Stimulated activated CD4-positive, alpha-beta T cell treated with anti-CD3 and anti-CD28 coated beads, TNF-alpha, amount 100 ng/mL, for 48 hours (primary cell): ENCODE measurements at regions not wholly inside any gene's neighbourhood (a gene's known extent, or its start where the extent isn't known, plus 50 kb on each side); places are given as distances from the start of the nearest gene placed in this dataset.

Experiments
- DNase-seq, 3 donors: peaks; one replicate each; pipeline ENCODE4 v3.0.0-alpha.2; 2020; ENCODE audit warnings: low read depth in 3 of 3

DNA sequence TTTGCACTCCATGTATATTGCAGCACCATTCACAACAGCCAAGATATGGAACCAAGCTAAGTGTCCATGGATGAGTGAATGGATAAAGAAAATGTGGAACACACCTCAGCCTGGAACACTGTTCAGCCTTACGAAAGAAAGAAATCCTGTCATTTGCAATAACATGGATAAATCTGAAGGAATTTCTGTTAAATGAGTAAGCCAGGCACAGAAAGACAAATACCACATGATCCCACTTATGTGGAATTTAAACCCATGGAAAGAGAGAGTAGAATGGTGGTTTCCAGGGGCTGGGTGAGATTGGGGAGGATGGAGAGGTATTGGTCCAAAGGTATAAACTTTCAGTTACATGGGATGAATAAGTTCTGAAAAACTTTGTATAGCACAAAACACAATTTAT is 228.9 kb upstream of the CD180 start:
- DNase-seq, result no peak

- DNase-seq, result no peak
Observed at GRCh38 chr5:67417839-67418238, 221.2 kb upstream of the CD180 start.

- DNase-seq, result no peak
Observed at GRCh38 chr5:67416986-67417385, 220.4 kb upstream of the CD180 start.

- no peak for DNase-seq
Observed at GRCh38 chr5:67416133-67416937, 219.7 kb upstream of the CD180 start.

- DNase-seq, result no peak
Observed at GRCh38 chr5:67414712-67415111, 218.1 kb upstream of the CD180 start.

DNA sequence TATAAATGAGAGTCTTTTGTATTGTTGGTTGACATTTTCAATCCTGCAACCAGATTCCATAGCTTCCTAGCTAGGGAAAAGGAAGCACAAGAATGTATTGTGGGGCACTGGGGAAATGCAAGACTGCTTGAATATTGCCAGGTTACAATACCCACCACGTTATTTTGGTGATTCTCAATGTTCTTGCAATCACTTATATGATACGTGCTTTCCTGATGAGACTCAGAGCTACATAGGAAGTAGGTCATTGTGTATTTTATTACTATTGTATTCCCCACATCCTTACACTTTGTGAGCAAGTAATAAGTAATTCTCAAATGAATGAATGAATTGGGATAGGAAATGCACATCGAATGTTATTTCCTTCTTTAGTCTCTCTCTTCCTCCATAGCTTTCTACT is 217.1 kb upstream of the CD180 start:
- no peak for DNase-seq

- DNase-seq, result no peak
Observed at GRCh38 chr5:67409126-67409777, 212.7 kb upstream of the CD180 start.

DNA sequence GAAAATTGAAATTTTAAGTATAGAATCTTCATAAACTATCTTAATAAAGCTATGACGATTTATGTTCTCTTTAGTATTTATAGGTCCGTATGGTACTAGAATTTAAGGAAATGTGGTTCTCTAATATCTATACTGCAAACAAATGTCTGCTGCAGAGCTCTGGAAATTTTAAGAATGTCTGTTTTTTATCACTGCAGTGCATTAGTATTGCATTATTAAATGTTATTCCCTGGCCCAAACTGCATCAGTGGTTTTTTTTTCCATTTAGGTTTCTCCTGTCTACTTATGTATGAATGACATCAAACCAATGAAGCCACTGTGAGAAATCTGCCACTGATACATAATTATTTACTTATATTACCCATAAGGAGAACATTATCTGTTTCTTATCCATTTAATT is 211.4 kb upstream of the CD180 start:
- DNase-seq, result no peak

- no peak for DNase-seq
Observed at GRCh38 chr5:67405755-67406154, 209.2 kb upstream of the CD180 start.

DNA sequence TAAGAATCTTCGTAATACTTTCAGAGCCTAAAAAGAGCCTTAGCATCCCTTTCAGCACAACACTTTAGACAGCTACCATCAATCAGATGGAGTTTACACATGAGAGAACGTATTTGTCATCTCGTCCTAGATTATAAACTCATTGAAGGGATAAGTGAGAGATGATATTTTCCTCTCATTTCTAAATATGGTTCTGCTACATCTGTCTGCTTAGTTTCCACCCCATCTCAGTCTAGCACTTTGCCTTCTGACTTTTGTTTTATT is 208.4 kb upstream of the CD180 start:
- no peak for DNase-seq

GRCh38 chr5:67404256-67405100 is 207.9 kb upstream of the CD180 start:
- DNase-seq, result no peak

DNA sequence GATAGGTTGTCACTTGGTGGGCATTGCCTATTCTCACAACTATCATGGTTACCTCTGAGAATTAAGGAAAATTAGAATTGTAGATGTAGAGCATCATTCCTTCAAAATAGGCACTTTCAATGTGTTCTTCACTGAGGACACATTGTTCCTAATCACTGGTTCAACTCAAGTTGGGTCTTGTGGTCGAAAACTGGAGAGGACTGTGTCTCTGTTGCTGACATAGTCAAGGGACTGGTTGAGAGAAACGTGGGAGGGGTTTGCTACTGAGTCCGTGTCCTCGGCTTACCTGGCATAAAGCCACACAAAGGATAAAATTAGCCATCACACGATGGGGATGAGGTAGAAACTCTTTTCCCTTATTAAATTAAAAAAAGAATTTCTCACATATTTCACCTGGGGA is 205.9 kb upstream of the CD180 start:
- DNase-seq, result no peak

DNA sequence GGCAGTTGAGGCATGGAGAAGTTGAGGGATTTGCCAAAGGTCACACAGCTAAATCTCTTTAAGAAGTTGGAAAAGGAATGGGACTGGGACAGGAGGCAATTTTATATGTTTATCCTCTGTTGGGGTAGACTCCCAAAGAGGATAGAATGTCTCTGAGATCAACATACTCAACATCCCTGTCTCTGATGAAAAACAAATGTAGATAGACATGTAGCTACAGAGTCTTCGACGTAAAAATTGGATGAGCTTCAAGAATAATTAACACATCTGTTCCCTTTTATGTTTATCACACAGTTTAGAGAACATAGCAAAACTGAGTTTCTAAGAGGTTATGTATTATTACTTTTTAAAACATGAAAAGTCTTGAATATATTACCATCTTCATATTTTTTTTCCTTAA is 204.6 kb upstream of the CD180 start:
- no peak for DNase-seq

DNA sequence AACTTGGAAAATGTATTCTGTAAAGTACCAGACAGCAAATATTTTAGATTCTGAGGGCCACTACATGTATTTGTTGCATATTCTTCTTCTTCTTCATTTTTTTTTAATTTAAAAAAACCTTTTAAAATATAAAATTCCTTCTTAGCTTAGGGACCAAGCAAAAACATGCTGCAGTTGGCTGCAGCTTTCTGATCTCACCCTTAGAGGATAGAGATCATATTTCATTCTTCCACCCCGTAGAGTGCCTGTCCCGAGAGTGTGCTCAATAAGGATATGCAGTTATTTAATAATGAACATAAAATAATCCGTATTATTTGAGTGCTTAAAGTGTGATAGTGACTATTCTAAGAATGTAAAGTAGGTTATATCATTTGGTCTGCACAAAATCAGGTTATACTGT is 204.2 kb upstream of the CD180 start:
- DNase-seq, result no peak

DNA sequence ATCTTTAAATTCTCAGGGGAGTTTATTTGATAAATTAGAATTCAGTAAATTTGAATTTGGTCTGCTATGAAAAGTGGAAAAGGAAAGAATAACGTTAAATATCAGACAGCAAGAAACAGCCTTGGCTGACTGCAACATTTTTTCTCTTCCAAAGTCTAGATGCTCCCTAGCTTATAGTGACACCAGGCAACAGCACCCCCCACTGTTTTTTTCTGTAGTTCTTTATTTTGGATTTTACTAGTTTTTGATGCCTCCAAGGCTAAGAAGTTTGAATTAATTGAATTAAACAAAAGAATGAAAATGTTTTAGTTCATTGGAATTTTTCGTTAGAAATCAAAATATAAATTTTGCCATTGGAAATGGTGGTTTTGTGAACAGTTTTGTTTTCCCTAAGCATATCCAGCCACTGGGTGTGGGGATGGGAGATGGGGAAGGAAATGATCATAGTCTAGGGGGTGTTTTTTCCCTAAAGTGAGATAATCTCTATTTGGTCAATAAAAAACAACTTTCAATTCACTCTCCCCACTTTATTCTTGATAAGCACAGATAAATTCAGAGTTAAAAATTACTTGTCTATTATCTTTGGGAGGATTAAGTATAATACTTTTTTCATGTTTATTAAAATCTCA is 199.3 kb upstream of the CD180 start:
- DNase-seq, result no peak

DNA sequence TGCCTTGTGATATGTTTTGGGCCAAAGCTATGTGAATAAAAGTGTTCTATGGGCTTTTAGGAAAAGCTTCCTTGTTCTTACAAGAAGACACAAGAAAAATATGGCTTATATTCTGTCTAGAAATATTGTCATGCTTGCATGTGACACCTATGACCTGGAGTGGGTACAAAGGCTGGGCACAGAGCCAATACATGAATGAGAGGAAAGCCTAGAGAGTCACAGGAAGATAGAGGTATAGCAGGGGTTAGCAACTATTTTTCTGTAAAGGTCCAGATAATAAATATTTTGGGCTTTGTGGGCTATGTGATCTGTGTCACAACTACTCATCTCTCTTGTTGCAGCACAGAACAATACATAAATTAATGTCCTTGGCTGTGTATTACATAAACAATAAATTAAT is 196.6 kb upstream of the CD180 start:
- no peak for DNase-seq

DNA sequence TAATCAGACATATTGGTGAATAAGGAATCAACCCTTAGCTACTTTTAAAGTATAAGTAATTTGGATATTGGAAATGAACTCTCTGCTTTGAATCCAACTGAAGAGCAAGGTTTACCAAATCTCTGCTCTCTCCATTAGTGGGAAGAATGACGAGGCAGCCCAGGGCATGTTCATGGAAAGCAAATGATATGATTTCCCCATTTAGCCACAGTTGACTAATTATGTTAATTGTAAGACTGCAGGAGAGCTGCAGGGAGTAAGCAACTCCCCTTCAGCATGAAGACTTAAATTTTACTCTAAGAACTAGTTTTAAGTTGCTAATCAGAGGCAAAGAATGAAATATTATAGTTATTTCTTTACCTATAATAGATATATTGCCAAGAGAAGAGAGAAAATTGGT is 194.3 kb upstream of the CD180 start:
- DNase-seq, result no peak

GRCh38 chr5:67383451-67383850 is 186.9 kb upstream of the CD180 start:
- DNase-seq, result no peak

GRCh38 chr5:67381236-67381880 is 184.8 kb upstream of the CD180 start:
- no peak for DNase-seq

DNA sequence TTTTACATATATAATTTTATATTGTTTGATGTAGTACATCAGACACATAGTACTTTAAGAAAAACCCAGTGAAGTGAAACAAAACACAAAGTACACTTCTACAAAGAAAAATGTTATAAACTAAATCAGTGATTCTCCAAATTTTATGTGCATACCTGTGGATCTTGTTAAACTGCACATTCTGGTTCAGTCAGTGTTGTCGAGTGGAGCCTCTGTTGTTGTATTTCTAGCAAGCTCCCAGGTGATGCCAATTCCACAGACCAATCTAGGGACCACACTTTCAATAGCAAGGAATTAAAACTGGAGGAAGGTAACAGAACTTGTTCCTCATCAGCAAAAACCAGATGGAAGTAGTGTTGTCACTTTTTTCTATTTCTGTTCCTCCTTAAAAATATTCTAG is 183.8 kb upstream of the CD180 start:
- DNase-seq, result no peak

- DNase-seq, result no peak
Observed at GRCh38 chr5:67379753-67380152, 183.2 kb upstream of the CD180 start.

- no peak for DNase-seq
Observed at GRCh38 chr5:67378256-67378655, 181.7 kb upstream of the CD180 start.
